Daoy (cell line): ENCODE measurements at regions not wholly inside any gene's neighbourhood (a gene's known extent, or its start where the extent isn't known, plus 50 kb on each side); places are given as distances from the start of the nearest gene placed in this dataset.

Experiments used
- DNase-seq: peaks from one replicate; pipeline ENCODE4 v3.0.0-alpha.2; 2015; ENCODE audit warnings: low read depth

- DNase-seq, result no peak
Observed at GRCh38 chr2:139835101-139835500, 1054.9 kb upstream of the NXPH2 start.

GRCh38 chr2:139828011-139828410 is 1047.8 kb upstream of the NXPH2 start:
- no peak for DNase-seq

- DNase-seq, result no peak
Observed at GRCh38 chr2:139825726-139826125, 1045.5 kb upstream of the NXPH2 start.

- DNase-seq, result no peak
Observed at GRCh38 chr2:139819273-139819796, 1039.1 kb upstream of the NXPH2 start.

- DNase-seq, result no peak
Observed at GRCh38 chr2:139814458-139814857, 1034.3 kb upstream of the NXPH2 start.

DNA sequence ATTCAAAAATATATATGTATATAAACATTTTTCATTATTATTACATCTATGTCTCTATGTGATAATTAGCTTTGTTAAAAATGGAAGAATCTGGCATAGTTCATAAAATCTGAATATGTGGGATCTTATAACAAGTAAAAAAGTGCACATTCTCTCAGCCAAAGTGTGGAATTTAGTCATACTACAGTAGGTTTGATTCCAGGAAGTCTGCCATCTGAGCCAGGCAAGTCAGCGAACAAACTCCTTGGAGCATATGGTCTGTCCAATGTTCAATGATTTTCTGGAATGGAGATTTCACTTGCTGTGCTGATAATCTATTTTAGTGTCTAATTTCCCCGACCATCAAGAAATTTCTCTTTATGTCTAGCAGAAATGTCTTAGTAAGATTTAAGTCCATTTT is 1033.2 kb upstream of the NXPH2 start:
- DNase-seq, result no peak

- DNase-seq, result no peak
Observed at GRCh38 chr2:139805441-139805840, 1025.3 kb upstream of the NXPH2 start.

DNA sequence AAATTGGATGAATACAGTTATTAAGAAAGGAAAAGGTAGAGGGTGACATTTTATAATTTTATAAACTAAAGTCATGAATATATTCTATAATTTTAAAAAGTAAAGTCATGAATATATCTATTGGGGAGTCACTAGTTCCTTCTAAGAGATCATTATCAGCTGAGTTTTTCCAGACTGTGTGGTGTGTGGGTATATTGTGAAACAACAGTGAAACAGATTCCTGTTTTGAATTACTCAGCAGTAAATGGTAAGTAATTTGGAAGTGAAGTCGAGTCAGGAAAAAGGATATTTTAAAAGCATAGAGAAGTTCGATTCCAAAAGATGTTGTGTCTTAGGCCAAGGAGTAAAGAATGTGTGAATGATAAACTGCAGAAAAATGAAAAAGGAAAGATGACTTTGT is 1018.2 kb upstream of the NXPH2 start:
- DNase-seq, result no peak

- no peak for DNase-seq
Observed at GRCh38 chr2:139790807-139791752, 1010.9 kb upstream of the NXPH2 start.

DNA sequence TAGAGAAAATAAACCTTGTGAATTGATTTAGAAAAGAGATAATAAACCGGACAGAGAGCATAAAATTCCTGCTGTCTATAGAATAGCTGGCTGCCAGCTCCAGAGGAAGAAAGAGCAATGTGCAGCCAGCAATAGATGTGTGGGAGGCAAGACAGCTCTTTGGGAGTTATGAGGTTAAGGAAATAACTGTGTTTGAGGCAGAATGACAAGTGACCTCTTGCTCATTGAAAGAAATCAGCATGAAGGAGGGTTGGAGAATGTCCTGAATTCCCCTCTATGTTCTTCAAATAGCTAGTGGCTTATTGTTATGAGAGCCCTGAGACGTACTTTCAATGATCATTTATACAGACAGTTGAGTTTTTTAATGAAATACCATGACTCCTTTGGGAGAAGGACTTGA is 1009.9 kb upstream of the NXPH2 start:
- DNase-seq, result no peak

DNA sequence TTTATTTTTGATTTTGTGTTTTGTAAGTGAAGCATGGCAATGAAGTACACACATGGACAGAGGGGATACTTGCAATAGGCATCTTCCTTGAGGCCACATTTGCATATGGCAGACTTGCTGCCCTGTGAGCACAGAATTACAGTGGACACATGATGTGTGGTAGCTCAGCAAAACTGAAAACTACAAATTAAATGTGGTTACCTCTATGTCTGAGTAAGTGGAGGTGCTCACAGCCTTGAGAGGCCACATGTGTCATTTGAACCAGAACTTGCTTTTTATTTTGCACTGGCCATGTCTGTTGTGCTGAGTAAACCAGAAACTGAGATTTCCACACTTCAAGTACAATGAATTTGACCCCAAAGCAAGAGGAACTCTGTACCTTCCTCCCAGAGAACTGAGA is 998.5 kb upstream of the NXPH2 start:
- no peak for DNase-seq

DNA sequence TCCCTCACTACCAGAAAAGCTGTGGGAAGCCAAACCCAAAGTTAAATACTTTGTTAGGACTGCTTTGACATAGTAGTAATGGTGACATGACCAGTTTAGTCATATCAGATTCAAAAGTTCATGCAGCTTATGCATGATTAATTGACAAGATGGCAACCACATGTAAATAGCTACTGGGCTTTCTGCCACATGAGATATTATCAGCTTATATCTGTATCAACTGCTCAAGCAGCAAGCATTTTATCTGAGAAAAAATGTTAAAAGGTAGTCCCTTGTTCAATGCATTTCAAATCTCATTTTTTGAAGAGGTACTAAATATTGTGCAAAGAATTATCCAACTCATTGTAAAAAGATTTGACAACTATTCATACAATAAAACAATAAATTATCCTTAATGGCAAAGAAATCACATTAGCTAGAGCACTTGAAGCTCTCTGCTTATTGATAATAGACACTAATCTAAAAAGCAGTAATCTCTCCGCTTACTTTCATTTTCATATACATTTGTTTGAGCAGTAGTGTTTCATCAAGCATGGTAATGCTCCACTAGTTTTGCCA is 993.6 kb upstream of the NXPH2 start:
- no peak for DNase-seq

DNA sequence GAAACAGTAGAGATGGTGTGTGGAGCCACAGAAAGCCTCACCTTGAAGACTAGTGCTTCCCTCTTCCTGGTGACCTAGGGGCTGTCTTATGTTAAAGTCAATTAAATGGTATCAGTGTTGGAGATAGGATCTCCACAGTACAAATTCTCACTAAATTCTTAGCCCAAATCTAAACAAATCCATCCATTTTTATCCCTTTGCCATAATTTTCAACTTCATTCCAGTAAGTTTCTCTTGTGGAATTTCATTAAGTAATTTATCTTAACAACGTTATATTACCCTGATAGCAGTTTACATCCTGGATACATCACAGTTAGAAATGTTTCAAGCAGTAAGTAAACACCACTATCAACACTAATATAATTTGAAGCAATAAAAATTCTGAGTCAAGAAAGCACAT is 989.4 kb upstream of the NXPH2 start:
- DNase-seq, result no peak

DNA sequence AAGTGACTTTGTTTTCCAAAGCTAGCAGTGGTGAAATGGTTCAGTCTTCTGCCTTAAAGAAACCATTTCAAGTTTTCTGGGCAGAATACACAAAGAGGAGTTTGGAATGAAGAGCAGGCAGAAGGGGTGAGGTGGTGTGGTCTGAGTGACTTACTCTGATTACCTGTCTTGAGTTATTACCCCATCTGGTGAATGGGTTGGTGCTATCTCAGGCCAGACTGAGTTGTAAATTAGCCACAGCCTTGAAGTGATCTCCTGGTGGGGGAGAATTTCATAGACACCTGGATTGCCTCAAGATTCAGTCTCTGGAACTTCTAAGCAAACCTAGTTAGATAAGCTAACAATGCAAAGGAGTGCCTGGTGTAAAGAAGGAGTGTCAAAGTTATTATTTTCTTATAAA is 983.5 kb upstream of the NXPH2 start:
- DNase-seq, result no peak

DNA sequence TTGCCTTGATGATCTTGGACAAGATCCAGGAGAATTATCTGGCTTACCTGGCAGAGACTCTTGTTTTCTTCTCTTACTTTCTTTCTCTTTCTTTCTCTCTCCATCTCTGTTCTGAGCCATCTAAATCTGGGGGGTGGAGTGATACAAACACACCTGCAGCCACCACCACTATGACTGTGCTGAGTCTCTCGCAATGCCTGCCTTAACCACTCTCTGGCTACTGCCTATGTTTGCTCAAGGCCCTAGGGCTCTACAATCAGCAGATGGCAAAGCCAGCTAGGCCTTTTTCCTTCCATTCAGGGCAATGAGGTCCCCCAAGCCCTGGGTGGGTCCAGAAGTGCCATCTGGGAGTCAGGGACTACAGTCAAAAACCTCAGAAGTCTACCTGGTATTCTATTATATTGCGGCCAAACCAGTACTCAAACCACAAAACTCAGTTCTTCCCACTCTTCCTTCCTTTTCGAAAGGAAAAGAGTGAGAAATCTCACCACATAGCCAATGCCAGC is 978.9 kb upstream of the NXPH2 start:
- DNase-seq, result no peak

DNA sequence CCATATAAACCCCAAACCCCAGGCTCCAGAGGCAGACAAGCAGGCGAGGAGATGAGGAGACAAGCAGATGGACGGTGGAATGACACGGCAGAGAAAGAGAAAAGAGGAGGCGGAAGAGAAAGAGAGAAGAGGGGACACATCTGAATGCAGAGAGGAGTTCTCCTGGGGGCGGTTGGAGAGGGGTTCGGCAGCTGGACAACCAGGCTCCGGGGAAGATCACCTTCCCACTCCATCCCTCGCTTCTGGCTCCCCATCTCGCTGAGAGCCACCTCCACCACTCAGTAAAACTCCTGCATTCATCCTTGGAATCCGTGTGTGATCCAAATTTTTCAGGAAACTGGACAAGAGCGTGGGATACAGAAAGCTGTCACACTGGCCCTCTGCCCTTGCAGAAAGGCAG is 966.7 kb upstream of the NXPH2 start:
- no peak for DNase-seq

- no peak for DNase-seq
Observed at GRCh38 chr2:139744273-139744672, 964.1 kb upstream of the NXPH2 start.

DNA sequence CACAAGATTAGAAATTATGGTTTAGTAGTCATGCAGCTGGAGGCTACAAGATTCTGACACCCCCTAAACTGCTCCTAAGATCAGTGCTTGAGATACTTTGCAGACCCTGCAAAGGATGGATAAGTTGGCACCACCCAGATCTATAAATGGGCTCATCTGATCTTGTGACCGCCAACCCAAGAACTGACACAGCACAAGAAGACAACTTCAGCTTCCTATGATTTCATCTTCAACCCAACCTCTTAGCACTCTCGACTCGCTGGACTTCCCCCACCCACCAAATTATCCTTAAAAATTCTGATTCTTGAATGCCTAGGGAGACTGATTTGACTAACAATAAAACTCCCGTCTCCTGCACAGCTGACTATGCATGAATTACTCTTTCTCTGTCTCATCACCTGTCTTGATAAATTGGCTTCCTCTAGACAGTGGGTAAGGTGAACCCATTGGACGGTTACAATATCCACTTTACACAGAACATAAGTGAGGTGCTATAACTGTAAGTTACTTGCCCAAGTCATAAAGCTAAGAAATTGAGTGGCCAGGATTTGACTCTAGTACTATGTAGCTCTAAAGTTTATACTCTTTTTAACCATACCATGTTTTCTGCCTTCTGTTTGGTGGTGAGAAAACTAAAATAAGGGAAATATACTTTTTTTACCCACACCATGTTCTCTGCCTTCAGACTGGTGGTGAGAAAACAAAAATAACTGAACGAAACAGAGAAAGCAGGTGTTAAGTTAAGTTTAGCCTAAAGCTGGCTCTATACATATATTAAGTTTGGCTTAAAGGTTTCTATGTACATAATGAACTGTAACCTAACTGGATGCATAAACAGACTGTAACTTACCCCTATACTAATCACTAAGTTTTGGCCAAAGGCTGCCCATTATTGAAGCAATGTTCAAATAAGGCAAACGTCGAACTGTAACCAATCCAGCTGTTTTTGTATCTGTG is 962.3 kb upstream of the NXPH2 start:
- DNase-seq, result no peak

- no peak for DNase-seq
Observed at GRCh38 chr2:139737659-139738058, 957.5 kb upstream of the NXPH2 start.

DNA sequence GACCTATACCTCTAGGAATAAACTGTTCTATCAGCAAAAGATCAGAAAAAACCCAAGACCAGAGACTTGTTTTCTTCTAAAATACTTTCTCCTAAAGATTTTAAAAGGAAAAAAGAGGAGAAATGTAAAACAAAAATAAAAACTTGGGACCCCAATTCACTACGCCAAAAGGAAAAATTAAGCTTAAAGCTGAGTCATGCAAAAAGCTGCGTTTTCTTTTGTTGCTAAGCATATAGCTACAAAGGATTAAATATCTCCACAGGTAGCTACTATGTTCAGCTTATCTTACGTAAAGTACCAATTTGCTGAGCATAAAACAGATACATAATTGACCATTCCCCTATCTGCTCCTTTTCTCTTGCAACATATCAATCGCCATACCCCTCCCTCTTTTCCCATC is 950.0 kb upstream of the NXPH2 start:
- DNase-seq, result no peak

DNA sequence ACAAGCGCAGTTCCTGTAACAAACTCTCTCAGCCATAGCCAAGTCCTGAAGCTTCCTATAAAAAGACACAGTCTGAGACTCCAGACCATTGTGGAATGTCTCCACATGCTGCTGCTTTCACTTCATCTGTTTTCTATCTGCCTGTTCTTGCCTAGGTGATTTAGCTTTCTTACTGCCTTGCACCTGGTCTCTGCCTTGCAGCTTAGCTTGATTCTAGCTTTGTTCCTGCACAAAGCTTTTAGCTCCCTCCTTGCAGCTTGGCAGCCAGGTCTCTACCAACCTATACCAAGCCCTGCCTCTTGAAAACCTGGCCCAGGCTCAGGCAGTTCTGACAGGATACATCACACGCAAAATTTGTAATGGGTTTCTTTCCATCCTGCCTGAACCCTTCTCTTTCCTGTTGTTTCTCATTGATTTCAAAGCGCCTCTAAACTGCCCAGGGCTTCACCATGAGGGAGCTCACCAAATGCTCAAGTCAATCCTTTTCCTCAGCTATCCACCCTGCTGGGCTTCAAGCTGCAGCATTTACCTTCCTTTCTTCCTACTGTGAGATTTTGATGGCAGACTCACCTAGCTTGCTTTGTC is 941.3 kb upstream of the NXPH2 start:
- DNase-seq, result no peak

- DNase-seq, result no peak
Observed at GRCh38 chr2:139720056-139720455, 939.9 kb upstream of the NXPH2 start.
